GM04503 (cell line): ENCODE measurements at regions not wholly inside any gene's neighbourhood (a gene's known extent, or its start where the extent isn't known, plus 50 kb on each side); places are given as distances from the start of the nearest gene placed in this dataset.

Experiments
- DNase-seq: peaks from one replicate; pipeline ENCODE4 v3.0.0-alpha.2; 2012; ENCODE audit warnings: low read depth

- DNase-seq: no peak
Measured at GRCh38 chr10:118246332-118247295, 95.5 kb downstream of the FAM204A start.

DNA sequence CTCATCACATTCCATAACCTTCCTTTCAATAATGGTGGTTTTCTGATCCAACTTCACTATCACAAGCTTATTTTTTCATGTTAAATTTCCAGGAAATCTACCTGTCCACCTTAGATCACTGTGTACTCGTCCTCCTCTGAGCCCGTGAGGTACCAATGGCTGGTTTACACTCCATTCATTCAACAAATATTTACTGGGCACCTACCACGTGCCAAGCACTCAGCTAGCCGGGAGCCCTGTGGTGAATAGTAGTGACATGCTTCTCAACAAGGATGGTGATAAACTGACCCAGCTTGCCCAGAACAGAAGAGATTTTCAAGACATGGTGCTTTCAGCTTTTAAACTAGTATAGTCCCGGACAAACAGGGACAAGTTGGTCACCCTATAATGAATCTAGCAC, 98.2 kb downstream of the FAM204A start:
- no peak for DNase-seq

GRCh38 chr10:118241229-118242137, 100.6 kb downstream of the FAM204A start:
- DNase-seq: peak; percentile 43

DNA sequence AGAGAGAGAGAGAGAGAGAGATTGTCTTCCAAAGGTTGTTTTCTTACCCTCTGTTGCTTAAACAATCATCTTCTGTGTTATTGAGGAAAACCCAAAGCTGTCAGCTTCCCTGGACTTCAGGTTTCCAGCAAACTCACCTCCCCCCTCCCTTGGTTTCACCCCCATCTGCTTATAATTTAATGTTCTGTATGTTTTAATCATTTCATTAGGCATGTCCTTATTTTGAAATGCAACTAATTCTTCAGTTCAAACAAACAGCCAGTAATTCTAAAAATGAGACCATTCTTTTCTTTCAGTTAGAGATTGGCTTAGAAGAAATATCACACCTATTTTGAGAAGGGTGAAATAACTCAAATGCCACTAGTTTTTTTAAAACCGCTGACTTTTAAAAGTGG, 102.9 kb downstream of the FAM204A start:
- DNase-seq: peak; percentile 42

- DNase-seq: peak; percentile 76
Measured at GRCh38 chr10:118238573-118239235, 103.4 kb downstream of the FAM204A start.

GRCh38 chr10:118237930-118238329, 104.2 kb downstream of the FAM204A start:
- DNase-seq: no peak

DNA sequence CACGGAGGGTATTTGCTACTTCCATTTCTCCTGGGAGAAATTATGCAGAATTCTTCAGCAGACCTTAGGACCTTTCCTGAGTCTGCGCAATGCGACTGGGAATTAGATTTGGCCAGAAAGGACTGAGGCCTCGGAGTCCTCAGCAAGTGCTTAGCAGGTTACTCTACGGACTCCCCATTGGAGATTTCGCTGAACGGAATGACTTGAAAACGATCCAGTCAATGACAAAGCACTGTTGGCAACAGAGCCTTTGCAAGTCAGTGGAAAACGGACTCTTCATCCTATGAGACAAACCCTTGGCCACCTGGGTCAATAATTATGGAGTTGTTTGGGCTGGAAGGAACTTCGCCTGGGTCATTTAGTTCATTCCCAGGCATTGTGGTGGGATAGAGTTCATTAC, 107.4 kb downstream of the FAM204A start:
- DNase-seq: no peak

GRCh38 chr10:118220346-118220850, 121.7 kb downstream of the FAM204A start:
- peak; percentile 40 for DNase-seq

GRCh38 chr10:118218562-118218961, 123.6 kb downstream of the FAM204A start:
- DNase-seq: no peak

DNA sequence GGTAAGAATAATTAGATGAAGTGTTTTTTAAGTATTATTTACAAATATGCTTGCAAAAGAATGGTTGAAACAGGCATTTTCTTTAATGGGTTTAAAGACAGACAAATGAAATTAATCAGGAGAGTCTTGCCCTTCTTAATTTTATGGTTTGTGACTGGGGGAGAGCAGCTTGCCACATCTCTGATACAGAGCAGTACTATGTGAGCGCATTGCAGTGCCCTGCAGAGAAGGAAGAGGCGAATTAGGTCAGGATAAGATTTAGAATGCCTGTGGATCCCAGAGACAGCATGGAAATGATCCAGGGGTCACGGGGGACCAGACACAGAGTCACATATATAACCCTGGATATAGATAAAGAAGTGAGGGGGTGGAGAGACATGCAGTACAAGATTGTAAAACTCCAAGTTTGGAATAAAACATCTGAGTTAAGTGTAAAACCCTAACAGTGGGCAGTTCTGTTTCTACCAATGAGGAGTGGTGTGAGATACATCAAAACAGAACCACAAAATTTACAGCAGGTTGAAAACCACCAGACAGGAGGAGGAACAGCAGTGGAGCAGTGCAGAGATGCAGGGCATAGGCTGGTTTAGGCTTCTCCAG, 125.5 kb downstream of the FAM204A start:
- no peak for DNase-seq

- peak; percentile 56 for DNase-seq
Measured at GRCh38 chr10:118216020-118216419, 126.1 kb downstream of the FAM204A start.

GRCh38 chr10:118214776-118215175, 127.3 kb downstream of the FAM204A start:
- no peak for DNase-seq

DNA sequence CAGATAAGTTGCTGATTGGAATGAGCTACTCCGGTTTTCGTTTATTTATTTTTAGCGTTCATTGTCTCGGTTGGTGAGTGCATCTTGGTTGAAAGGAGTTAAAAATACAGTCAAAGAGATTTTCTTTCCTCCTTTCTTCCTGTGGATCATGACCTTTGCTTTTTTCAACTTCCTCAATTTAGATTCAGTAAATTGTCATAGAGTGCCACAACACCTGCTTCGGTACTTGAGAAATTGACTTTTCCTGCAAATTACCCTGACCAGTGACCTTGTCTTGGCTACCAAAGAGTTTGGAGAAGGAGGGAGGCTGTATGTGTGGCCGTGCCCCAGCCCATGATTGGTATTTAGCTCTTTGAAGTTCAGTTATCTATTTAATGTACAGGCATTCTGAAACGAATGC, 128.7 kb downstream of the FAM204A start:
- no peak for DNase-seq

DNA sequence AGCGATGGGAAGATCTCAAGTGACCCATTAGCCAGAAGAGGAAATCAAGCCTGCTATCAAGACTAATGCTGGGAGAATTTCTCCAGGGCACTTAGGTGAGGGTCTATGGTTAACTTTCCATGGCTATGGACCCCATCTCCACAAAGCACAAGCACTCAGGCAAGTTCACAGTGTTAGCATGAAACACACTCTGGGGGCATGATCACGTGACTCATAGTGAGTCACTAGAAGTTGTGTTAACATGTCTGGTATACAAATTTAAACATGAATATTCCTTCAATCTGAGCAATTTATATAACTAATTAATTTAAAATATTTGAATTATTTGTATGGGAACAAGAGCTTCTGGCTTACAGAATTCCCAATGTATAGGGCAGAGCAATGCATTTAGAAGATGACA, 131.8 kb downstream of the FAM204A start:
- DNase-seq: no peak

GRCh38 chr10:118209215-118209614, 132.9 kb downstream of the FAM204A start:
- DNase-seq: no peak

DNA sequence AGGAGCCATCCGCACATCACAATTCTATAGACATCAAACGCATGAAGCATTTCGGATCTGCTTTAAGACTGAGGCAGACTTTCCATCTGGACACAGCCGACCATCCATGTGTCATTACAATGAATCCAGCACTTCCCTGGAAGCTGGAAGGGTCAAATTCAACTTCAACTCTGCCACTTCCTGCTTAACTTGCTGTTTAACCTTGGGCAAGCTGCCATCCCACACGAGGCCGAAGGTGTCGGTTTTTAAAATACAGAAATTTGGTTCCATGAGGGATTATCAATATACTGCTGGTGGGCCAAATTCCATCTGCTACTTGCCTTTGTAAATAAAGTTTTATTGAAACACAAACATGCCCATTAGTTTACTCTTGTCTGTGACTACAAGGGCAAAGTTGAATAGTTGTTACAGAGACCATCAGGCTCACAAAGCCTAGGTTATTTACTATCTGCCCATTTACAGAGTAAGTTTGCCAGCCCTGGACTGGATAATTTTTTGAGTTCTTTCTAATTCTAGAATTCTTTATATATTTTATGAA, 134.6 kb downstream of the FAM204A start:
- no peak for DNase-seq

GRCh38 chr10:118204292-118204943, 137.7 kb downstream of the FAM204A start:
- DNase-seq: no peak

- DNase-seq: no peak
Measured at GRCh38 chr10:118203461-118203860, 138.7 kb downstream of the FAM204A start.

DNA sequence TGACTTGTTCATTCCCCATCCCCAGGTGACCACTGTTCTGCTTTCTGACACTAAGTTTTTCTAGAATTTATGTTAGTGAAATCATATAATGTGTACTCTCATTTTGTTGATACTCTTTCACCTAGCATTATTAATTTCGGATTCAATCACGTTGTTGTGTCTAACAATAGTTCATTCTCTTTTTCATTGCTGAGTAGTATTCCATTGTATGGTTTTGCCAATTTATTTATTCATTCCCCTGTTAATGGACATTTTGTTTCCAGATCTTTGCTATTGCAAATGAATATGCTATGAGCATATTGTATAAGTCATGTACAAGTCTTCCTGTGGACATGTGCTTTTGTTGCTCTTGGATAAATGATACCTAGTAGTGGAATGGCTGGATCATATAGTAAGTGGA, 146.4 kb downstream of the FAM204A start:
- DNase-seq: no peak

DNA sequence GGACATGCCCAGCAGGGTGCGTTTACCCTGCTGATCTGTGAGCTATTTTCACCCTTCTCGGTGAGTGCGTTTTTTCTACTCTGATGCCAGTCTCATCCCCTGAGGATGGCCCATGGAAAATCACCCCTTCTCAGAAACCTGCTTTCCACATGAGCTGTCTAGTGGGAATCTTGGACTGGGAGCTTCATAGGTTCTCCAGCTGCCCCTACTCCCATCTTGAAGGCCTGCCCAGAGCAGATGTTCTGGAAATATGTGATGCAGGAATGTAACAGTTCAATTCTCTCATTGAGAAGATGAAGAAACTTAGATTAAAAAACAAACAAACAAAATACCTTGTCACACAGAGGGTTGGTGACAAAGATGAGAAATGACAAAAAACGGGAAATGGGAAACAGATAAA, 146.9 kb upstream of the RAB11FIP2 start:
- no peak for DNase-seq

GRCh38 chr10:118181021-118181420, 134.3 kb upstream of the RAB11FIP2 start:
- DNase-seq: no peak
